GM23338 (cell line): ENCODE measurements at regions not wholly inside any gene's neighbourhood (a gene's known extent, or its start where the extent isn't known, plus 50 kb on each side); places are given as distances from the start of the nearest gene placed in this dataset.

Experiments
- ATAC-seq: fragments of 200-7000 bp; cut with Tn5 transposase; 3 replicates; pipeline ENCODE4 v1.9.1; 2020
- DNase-seq: peaks from one replicate; pipeline ENCODE4 v3.0.0-alpha.2; 2015; ENCODE audit warnings: low spot score
- H2AFZ ChIP-seq: fragments of 200-600 bp; sonication (generic); 2 replicates; pipeline ENCODE4 v1.8.0; 2016; ENCODE audit warnings: antibody characterized with exemption, mild to moderate bottlenecking, moderate library complexity
- H3F3A ChIP-seq: fragments of 200-600 bp; sonication (generic); replicated peaks from 2 replicates; pipeline ENCODE4 v1.8.0; 2017; ENCODE audit warnings: antibody characterized with exemption, mixed run types, low read depth
- H3K27ac ChIP-seq: fragments of 200-600 bp; sonication (generic); 2 replicates; pipeline ENCODE4 v1.6.1; 2016; ENCODE audit warnings: low read depth
- H3K27me3 ChIP-seq: fragments of 200-600 bp; sonication (generic); 2 replicates; pipeline ENCODE4 v1.8.0; 2016; ENCODE audit warnings: mild to moderate bottlenecking, mixed run types, moderate library complexity; ENCODE audit not compliant: insufficient read depth
- H3K36me3 ChIP-seq: fragments of 200-600 bp; sonication (generic); 2 replicates; pipeline ENCODE4 v1.8.0; 2016; ENCODE audit warnings: mild to moderate bottlenecking; ENCODE audit not compliant: insufficient read depth
- H3K4me1 ChIP-seq: fragments of 200-600 bp; sonication (generic); 2 replicates; pipeline ENCODE4 v1.8.0; 2016; ENCODE audit warnings: mild to moderate bottlenecking, moderate library complexity; ENCODE audit not compliant: insufficient read depth
- H3K4me2 ChIP-seq: fragments of 200-600 bp; sonication (generic); 2 replicates; pipeline ENCODE4 v1.7.1; 2017; ENCODE audit warnings: mixed run types
- H3K4me3 ChIP-seq: fragments of 200-600 bp; sonication (generic); 2 replicates; pipeline ENCODE4 v1.6.1; 2016; ENCODE audit warnings: mixed run types
- H3K79me2 ChIP-seq: fragments of 200-600 bp; sonication (generic); replicated peaks from 2 replicates; pipeline ENCODE4 v1.8.0; 2017; ENCODE audit warnings: mild to moderate bottlenecking; ENCODE audit not compliant: insufficient read depth
- H3K9me2 ChIP-seq: fragments of 200-600 bp; sonication (generic); 2 replicates; pipeline ENCODE4 v1.8.0; 2017; ENCODE audit not compliant: insufficient read depth
- H4K20me1 ChIP-seq: fragments of 200-600 bp; sonication (generic); replicated peaks from 2 replicates; pipeline ENCODE4 v1.8.0; 2017; ENCODE audit warnings: mild to moderate bottlenecking; ENCODE audit not compliant: insufficient read depth
- H3K27ac Mint-ChIP-seq: 2 replicates; pipeline ENCODE4 v1.8.0; 2020; ENCODE audit warnings: inconsistent platforms, mild to moderate bottlenecking, moderate library complexity, mixed read lengths
- H3K27me3 Mint-ChIP-seq: 3 replicates; pipeline ENCODE4 v1.8.0; 2022; ENCODE audit warnings: low read depth, mild to moderate bottlenecking, moderate library complexity, mixed read lengths, inconsistent platforms; ENCODE audit not compliant: insufficient read depth, poor library complexity
- H3K36me3 Mint-ChIP-seq: 3 replicates; pipeline ENCODE4 v1.8.0; 2021; ENCODE audit warnings: low read depth, mild to moderate bottlenecking, inconsistent platforms, moderate library complexity, mixed read lengths
- H3K4me1 Mint-ChIP-seq: 3 replicates; pipeline ENCODE4 v1.8.0; 2020; ENCODE audit warnings: mild to moderate bottlenecking, inconsistent platforms, mixed read lengths
- H3K4me3 Mint-ChIP-seq: 3 replicates; pipeline ENCODE4 v1.8.0; 2021; ENCODE audit warnings: moderate library complexity, mild to moderate bottlenecking, inconsistent platforms, mixed read lengths
- H3K9me3 Mint-ChIP-seq: 3 replicates; pipeline ENCODE4 v1.8.0; 2020; ENCODE audit warnings: moderate library complexity, mild to moderate bottlenecking, inconsistent platforms, mixed read lengths
- CREB1 ChIP-seq: fragments of 250-450 bp; sonication (Bioruptor Pico); IDR thresholded peaks from 2 replicates; pipeline ENCODE4 v1.5.0; 2020; ENCODE audit warnings: low read depth, mild to moderate bottlenecking, moderate library complexity
- CTCF ChIP-seq, 2 experiments: fragments of 200-600 bp in 1 of 2; sonication (generic) in 1 of 2; conservative IDR thresholded peaks; 2 replicates each; pipeline versions ENCODE4 v1.5.1 to v1.6.1; 2016 to 2017; ENCODE audit warnings: antibody characterized with exemption in 2 of 2, low read depth in 2 of 2, mild to moderate bottlenecking in 2 of 2, moderate library complexity in 1 of 2
- ETS1 ChIP-seq: IDR thresholded peaks from 2 replicates; pipeline ENCODE4 v1.6.1; 2016; ENCODE audit warnings: antibody characterized with exemption
- EZH2phosphoT487 ChIP-seq: fragments of 200-600 bp; sonication (generic); IDR thresholded peaks from one replicate; pipeline ENCODE4 v1.8.1; 2018; ENCODE audit warnings: antibody characterized with exemption; ENCODE audit not compliant: unreplicated experiment
- JUNB ChIP-seq: IDR thresholded peaks from one replicate; pipeline ENCODE4 v1.6.1; 2016; ENCODE audit warnings: antibody characterized with exemption; ENCODE audit not compliant: unreplicated experiment
- NANOG ChIP-seq: IDR thresholded peaks from 2 replicates; pipeline ENCODE4 v1.6.1; 2016; ENCODE audit warnings: antibody characterized with exemption, borderline replicate concordance
- POLR2AphosphoS5 ChIP-seq: IDR thresholded peaks from 2 replicates; pipeline ENCODE4 v1.6.1; 2016; ENCODE audit warnings: antibody characterized with exemption, low read depth
- REST ChIP-seq: IDR thresholded peaks from one replicate; pipeline ENCODE4 v1.6.1; 2018; ENCODE audit warnings: antibody characterized with exemption; ENCODE audit not compliant: unreplicated experiment
- STAT1 ChIP-seq: IDR thresholded peaks from one replicate; pipeline ENCODE4 v1.6.1; 2016; ENCODE audit warnings: antibody characterized with exemption; ENCODE audit not compliant: unreplicated experiment
- ZNF114 ChIP-seq: fragments of 250-450 bp; sonication (Bioruptor Pico); IDR thresholded peaks from 2 replicates; pipeline ENCODE4 v1.5.0; 2020; ENCODE audit warnings: mild to moderate bottlenecking, moderate library complexity
- ZNF331 ChIP-seq: fragments of 250-450 bp; sonication (Bioruptor Pico); IDR thresholded peaks from 2 replicates; pipeline ENCODE4 v1.5.0; 2020; ENCODE audit warnings: low read depth, mild to moderate bottlenecking, moderate library complexity

GRCh38 chr13:67505376-67505775, 275.2 kb upstream of the PCDH9 start:
- no peak overlapping the region for H3K27ac Mint-ChIP-seq
- no peak overlapping the region for H3K4me2 ChIP-seq
- H3K4me1 ChIP-seq = no peaks in the 10 kb centered on the region
- no peak overlapping the region for H3K4me3 ChIP-seq
- DNase-seq (no peak), ATAC-seq (no peak)
- H3K27me3 Mint-ChIP-seq = no peaks in the 10 kb centered on the region
- H3K4me1 Mint-ChIP-seq = peaks cover 4% of the 10 kb centered on the region
- H4K20me1 ChIP-seq = no peaks in the 10 kb centered on the region
- no peaks in the 10 kb centered on the region for H3F3A ChIP-seq
- H3K79me2 ChIP-seq = no peaks in the 10 kb centered on the region
- no peak overlapping the region for H2AFZ ChIP-seq
- no peaks in the 10 kb centered on the region for H3K9me3 Mint-ChIP-seq
- no peaks in the 10 kb centered on the region for H3K27me3 ChIP-seq
- H3K36me3 ChIP-seq = no peaks in the 10 kb centered on the region
- TF ChIP-seq REST = no peak
- no peak for TF ChIP-seq NANOG
- no peak for TF ChIP-seq ZNF114
- TF ChIP-seq ZNF331 (CRISPR knock-in tag) = no peak
- TF ChIP-seq EZH2phosphoT487 = no peak
- no peak for TF ChIP-seq CREB1
- no peak for TF ChIP-seq STAT1
- no peak for TF ChIP-seq JUNB
- no peak overlapping the region for H3K4me3 Mint-ChIP-seq
- H3K27ac ChIP-seq = no peak overlapping the region
- H3K9me2 ChIP-seq = no peaks in the 10 kb centered on the region; the same call in 1 of the 2 replicates
- H3K36me3 Mint-ChIP-seq = no peaks in the 10 kb centered on the region

DNA sequence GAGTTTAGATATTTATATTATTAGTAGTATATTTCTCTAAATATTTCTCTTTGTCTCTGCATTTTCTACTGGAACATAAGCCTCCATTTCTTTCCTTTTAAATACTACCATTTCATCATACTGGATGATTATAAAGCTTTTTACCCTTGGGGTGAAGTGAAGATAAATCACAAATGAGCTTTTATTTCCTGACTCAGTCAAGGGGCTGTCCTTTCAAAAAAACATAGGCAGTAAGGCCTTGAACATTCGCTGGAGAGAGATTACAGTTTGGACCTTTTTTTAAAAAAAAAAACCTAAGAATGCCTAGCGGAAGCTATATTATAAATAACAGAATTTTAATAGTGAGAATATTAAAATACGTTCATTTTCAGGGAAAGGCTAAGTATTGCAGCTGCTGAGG, 268.8 kb upstream of the PCDH9 start:
- no peaks in the 10 kb centered on the region for H3K36me3 ChIP-seq
- Mint-ChIP-seq H3K27ac (no peak overlapping the region), H3K27me3 (peaks cover 3% of the 10 kb centered on the region), H3K4me1 (no peaks in the 10 kb centered on the region; the same call in none of the 3 replicates), H3K36me3 (no peaks in the 10 kb centered on the region), H3K4me3 (no peak overlapping the region), H3K9me3 (no peaks in the 10 kb centered on the region)
- no peak overlapping the region for H3K4me2 ChIP-seq
- H2AFZ ChIP-seq = no peak overlapping the region
- DNase-seq = no peak
- H3K4me1 ChIP-seq = no peaks in the 10 kb centered on the region
- H3K79me2 ChIP-seq = no peaks in the 10 kb centered on the region
- no peak overlapping the region for H3K27ac ChIP-seq
- ATAC-seq = no peak
- H3K9me2 ChIP-seq = no peaks in the 10 kb centered on the region
- no peak overlapping the region for H3K4me3 ChIP-seq
- no peaks in the 10 kb centered on the region for H3K27me3 ChIP-seq
- H3F3A ChIP-seq = no peaks in the 10 kb centered on the region
- no peaks in the 10 kb centered on the region for H4K20me1 ChIP-seq
- no peak for TF ChIP-seq REST
- no peak for TF ChIP-seq NANOG
- no peak for TF ChIP-seq ZNF331 (CRISPR knock-in tag)
- no peak for TF ChIP-seq ZNF114
- no peak for TF ChIP-seq EZH2phosphoT487
- no peak for TF ChIP-seq POLR2AphosphoS5
- TF ChIP-seq CTCF (conservative IDR thresholded peaks at IDR 0.05; ENCODE audit: low read depth in 2 of 2) = no peak
- TF ChIP-seq ETS1 = no peak
